KMS-11 (cell line): ENCODE measurements at regions not wholly inside any gene's neighbourhood (a gene's known extent, or its start where the extent isn't known, plus 50 kb on each side); places are given as distances from the start of the nearest gene placed in this dataset.

Experiments
- H2AFZ ChIP-seq: fragments of 200-600 bp; sonication (generic); 2 replicates; pipeline ENCODE4 v1.6.1; 2016; ENCODE audit warnings: antibody characterized with exemption, mixed run types, low read depth
- H3K27ac ChIP-seq: fragments of 200-600 bp; sonication (generic); 2 replicates; pipeline ENCODE4 v1.6.1; 2016; ENCODE audit warnings: mild to moderate bottlenecking, mixed run types
- H3K27me3 ChIP-seq: fragments of 200-600 bp; sonication (generic); 2 replicates; pipeline ENCODE4 v1.6.1; 2017; ENCODE audit warnings: mild to moderate bottlenecking, low read depth, mixed run types, moderate library complexity; ENCODE audit not compliant: insufficient read depth
- H3K36me3 ChIP-seq: fragments of 200-600 bp; sonication (generic); 2 replicates; pipeline ENCODE4 v1.6.1; 2017; ENCODE audit warnings: mild to moderate bottlenecking, mixed run types; ENCODE audit not compliant: insufficient read depth
- H3K4me1 ChIP-seq: fragments of 200-600 bp; sonication (generic); 2 replicates; pipeline ENCODE4 v1.6.1; 2016; ENCODE audit warnings: mild to moderate bottlenecking, low read depth, mixed run types; ENCODE audit not compliant: poor library complexity, severe bottlenecking
- H3K4me2 ChIP-seq: fragments of 200-600 bp; sonication (generic); 2 replicates; pipeline ENCODE4 v1.7.0; 2016; ENCODE audit warnings: mild to moderate bottlenecking, mixed run types
- H3K4me3 ChIP-seq: fragments of 200-600 bp; sonication (generic); IDR thresholded peaks from 2 replicates; pipeline ENCODE4 v1.6.1; 2017; ENCODE audit warnings: low read depth, low read length, mixed read lengths; ENCODE audit not compliant: insufficient read depth
- H3K79me2 ChIP-seq: fragments of 200-600 bp; sonication (generic); 2 replicates; pipeline ENCODE4 v1.6.1; 2016; ENCODE audit warnings: low read depth, mixed run types; ENCODE audit not compliant: insufficient read depth
- H3K9ac ChIP-seq: fragments of 200-600 bp; sonication (generic); 2 replicates; pipeline ENCODE4 v1.6.1; 2016; ENCODE audit warnings: mild to moderate bottlenecking, mixed run types
- H4K20me1 ChIP-seq: fragments of 200-600 bp; sonication (generic); 2 replicates; pipeline ENCODE4 v1.6.1; 2016; ENCODE audit warnings: mild to moderate bottlenecking, mixed run types; ENCODE audit not compliant: insufficient read depth
- CTCF ChIP-seq: fragments of 200-600 bp; sonication (generic); conservative IDR thresholded peaks from 2 replicates; pipeline ENCODE4 v1.6.1; 2017; ENCODE audit warnings: low read depth, mild to moderate bottlenecking, antibody characterized with exemption, low read length, moderate library complexity, mixed read lengths

DNA sequence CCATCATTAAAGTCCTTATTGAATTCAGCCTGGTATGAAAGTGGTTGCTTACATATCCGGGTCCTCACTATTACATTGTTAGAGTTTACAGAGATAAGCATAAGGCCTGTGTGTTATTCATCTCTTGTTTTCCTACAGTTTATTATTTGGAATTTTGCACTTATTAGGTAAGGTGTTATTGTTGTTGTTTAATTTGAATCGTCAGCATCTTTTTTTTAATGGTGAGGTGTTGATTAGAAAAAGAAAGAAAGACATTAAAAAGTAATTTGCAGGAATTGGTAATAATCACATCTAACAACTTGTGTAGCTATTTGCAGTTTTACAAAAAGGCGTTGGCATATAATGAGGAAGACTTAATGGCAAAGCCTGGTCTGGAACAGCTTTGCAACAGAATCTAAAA, 158.6 kb downstream of the SAMD5 start:
- Histone ChIP-seq H3K4me1 (no peaks in the 10 kb centered on the region), H3K36me3 (no peaks in the 10 kb centered on the region), H3K27me3 (no peaks in the 10 kb centered on the region), H3K79me2 (no peaks in the 10 kb centered on the region), H3K4me2 (no peak overlapping the region), H3K27ac (no peak overlapping the region), H3K4me3 (no peak overlapping the region), H2AFZ (no peak overlapping the region), H4K20me1 (no peaks in the 10 kb centered on the region), H3K9ac (no peak overlapping the region)
- TF ChIP-seq CTCF = no peak

GRCh38 chr6:147674099-147674498, 165.6 kb downstream of the SAMD5 start:
- H3K9ac ChIP-seq = no peak overlapping the region
- no peak overlapping the region for H3K4me3 ChIP-seq
- no peaks in the 10 kb centered on the region for H4K20me1 ChIP-seq
- TF ChIP-seq CTCF = no peak
- no peak overlapping the region for H3K27ac ChIP-seq
- H3K79me2 ChIP-seq = no peaks in the 10 kb centered on the region
- no peaks in the 10 kb centered on the region for H3K36me3 ChIP-seq
- H2AFZ ChIP-seq = no peak overlapping the region
- H3K4me1 ChIP-seq = no peaks in the 10 kb centered on the region
- H3K27me3 ChIP-seq = no peaks in the 10 kb centered on the region
- H3K4me2 ChIP-seq = no peak overlapping the region

DNA sequence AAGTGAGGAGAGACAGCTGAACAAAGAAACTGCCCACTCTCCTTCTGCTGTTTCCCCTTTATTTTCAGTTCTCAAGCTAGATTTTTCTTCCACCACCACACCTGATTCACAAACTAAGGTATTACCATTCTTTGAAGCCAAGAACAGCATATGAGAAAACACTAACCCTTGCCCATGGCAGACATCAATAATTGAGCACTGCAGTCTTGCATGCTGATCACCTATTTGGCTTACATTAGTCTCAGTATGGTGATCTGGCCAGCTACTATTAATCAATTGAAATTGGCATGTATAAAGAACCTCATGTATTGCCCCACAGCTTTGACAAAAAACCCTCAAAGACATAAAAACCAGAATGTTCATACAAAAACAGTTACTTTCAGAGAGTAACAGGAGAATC, 166.3 kb downstream of the SAMD5 start:
- no peak for TF ChIP-seq CTCF
- Histone ChIP-seq H3K27ac (no peak overlapping the region), H2AFZ (no peak overlapping the region), H3K79me2 (no peaks in the 10 kb centered on the region), H3K4me2 (no peak overlapping the region), H3K4me3 (no peak overlapping the region), H3K27me3 (no peaks in the 10 kb centered on the region), H3K36me3 (no peaks in the 10 kb centered on the region), H4K20me1 (no peaks in the 10 kb centered on the region), H3K9ac (no peak overlapping the region), H3K4me1 (no peaks in the 10 kb centered on the region)

- H2AFZ ChIP-seq = no peak overlapping the region
Measured at GRCh38 chr6:147675281-147675680, 166.8 kb downstream of the SAMD5 start.

More at GRCh38 chr6:147675281-147675680, 166.8 kb downstream of the SAMD5 start:
- no peak overlapping the region for H3K4me2 ChIP-seq
- H3K4me3 ChIP-seq = no peak overlapping the region
- no peak for TF ChIP-seq CTCF
- H3K4me1 ChIP-seq = no peaks in the 10 kb centered on the region
- H4K20me1 ChIP-seq = no peaks in the 10 kb centered on the region
- H3K9ac ChIP-seq = no peak overlapping the region
- H3K27ac ChIP-seq = no peak overlapping the region
- no peaks in the 10 kb centered on the region for H3K27me3 ChIP-seq
- H3K79me2 ChIP-seq = no peaks in the 10 kb centered on the region
- no peaks in the 10 kb centered on the region for H3K36me3 ChIP-seq
